GM20000 (cell line): ENCODE measurements at regions not wholly inside any gene's neighbourhood (a gene's known extent, or its start where the extent isn't known, plus 50 kb on each side); places are given as distances from the start of the nearest gene placed in this dataset.
"Not testable (repeated sequence)": the region's sequence is repeated elsewhere in the genome, so short reads cannot be mapped to it uniquely, and the experiment has no call there.

Source experiments
- DNase-seq: peaks from one replicate; pipeline ENCODE4 v3.0.0; 2012; ENCODE audit warnings: low spot score
- TF ChIP-seq, protein P1 (sequence below): IDR thresholded peaks from 2 replicates; pipeline ENCODE4 v1.5.1; 2012; ENCODE audit warnings: mild to moderate bottlenecking, control low read depth; ENCODE audit errors: extremely low read depth, missing control alignments

GRCh38 chr5:21424907-21425306 is 1428.2 kb downstream of the CDH12 start:
- DNase-seq: no peak
- TF ChIP-seq, protein P1, sequence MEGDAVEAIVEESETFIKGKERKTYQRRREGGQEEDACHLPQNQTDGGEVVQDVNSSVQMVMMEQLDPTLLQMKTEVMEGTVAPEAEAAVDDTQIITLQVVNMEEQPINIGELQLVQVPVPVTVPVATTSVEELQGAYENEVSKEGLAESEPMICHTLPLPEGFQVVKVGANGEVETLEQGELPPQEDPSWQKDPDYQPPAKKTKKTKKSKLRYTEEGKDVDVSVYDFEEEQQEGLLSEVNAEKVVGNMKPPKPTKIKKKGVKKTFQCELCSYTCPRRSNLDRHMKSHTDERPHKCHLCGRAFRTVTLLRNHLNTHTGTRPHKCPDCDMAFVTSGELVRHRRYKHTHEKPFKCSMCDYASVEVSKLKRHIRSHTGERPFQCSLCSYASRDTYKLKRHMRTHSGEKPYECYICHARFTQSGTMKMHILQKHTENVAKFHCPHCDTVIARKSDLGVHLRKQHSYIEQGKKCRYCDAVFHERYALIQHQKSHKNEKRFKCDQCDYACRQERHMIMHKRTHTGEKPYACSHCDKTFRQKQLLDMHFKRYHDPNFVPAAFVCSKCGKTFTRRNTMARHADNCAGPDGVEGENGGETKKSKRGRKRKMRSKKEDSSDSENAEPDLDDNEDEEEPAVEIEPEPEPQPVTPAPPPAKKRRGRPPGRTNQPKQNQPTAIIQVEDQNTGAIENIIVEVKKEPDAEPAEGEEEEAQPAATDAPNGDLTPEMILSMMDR: no peak

DNA sequence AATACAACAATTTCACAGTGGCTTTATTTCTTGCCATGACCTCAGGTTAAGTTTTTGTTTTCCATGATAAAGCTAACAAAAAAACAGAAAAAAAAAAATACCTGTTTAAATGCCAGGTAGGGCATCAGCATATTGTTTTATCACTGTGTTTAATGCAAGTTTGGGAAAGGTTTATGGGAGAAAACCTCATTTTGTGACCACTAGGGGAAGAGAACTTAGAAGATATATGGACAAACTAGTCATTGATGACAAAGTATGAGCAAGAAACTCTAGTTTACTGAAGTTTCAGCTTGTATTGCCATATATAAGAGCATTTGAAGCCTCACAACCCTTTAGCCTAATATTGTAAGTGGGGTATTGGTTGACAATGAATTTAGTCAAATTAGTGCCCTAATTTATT is 1431.4 kb upstream of the CDH18 start:
- no peak for DNase-seq
- TF ChIP-seq, protein P1: no peak

DNA sequence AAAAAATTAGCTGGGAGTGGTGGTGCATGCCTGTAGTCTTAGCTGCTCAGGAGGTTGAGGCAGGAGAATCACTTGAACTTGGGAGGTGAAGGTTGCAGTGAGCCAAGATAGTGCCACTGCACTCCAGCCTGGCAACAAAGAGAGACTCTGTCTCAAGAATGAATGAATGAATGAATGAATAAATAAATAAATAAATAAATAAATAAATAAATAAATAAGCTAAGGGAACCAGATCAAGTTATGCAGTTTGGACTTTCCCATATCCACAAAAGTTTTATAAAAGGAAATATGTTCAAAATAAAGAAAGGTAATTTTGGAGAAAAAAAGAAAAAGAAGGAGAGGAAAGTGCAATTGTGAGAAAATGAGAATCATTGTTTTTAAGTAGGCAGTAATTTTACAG is 1414.1 kb upstream of the CDH18 start:
- not testable (repeated sequence) for DNase-seq

GRCh38 chr5:21398511-21398910 is 1410.5 kb upstream of the CDH18 start:
- no peak for DNase-seq
- TF ChIP-seq, protein P1: no peak

DNA sequence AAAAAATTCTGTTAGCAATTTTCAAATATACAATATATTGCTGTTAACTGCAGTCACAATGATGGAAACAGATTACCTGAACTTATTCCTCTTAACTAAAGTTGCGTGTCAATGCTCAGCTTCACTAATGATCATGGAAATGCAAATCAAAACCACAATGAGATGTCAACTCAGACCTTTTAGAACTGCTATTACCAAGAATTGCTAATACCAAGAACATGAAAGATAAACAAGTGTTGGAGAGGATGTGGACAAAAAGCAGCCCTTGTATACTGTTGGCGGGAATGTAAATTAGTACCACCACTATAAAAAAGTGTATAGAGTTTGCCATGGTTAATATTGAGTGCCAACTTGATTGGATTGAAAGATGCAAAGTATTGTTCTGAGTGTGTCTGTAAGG is 1409.7 kb upstream of the CDH18 start:
- DNase-seq: no peak

DNA sequence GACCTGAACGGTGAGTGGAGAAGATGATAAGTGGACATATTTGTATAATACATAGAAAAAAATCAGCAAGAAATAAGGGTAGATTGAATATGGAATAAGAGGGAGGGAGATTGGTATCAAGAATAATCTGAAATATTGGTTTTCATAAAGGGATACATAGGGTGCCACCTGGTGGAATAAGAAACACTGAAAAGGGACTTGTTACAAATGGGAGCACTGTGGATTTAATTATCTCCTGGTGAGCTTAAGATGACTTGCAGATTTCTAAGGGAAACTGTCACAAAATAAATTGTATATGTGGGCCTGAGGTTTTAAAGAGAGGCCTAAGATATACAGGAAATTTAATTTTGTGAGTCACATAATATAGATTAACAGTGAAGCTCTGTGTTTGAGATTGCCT is 1403.5 kb upstream of the CDH18 start:
- TF ChIP-seq, protein P1: no peak
- no peak for DNase-seq

More for the DNA sequence above, 1409.7 kb upstream of the CDH18 start:
- TF ChIP-seq, protein P1: no peak

- not testable (repeated sequence) for DNase-seq
Observed at GRCh38 chr5:21360754-21361153, 1372.8 kb upstream of the CDH18 start.

- not testable (repeated sequence) for DNase-seq
Observed at GRCh38 chr5:21341948-21342261, 1353.9 kb upstream of the CDH18 start.

GRCh38 chr5:21341203-21341947 is 1353.4 kb upstream of the CDH18 start:
- not testable (repeated sequence) for DNase-seq

DNA sequence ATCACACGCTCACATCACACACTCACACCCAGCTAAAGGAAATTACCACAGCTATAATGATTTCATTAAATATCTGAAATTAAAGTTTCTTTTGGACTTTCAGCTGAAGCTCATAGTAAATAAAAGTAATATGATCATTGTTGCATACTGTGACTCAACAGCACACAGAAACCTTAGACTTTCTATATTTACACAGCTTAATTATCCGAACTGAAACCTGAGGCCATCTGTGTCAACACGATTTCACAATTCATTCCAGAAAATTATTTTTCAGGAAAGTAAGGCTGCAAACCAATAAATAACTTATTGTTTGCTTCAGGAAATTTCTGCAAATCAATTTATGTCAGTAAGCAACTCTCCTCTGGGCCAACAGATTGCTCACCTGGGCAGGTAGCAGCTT is 1352.2 kb upstream of the CDH18 start:
- not testable (repeated sequence) for DNase-seq

GRCh38 chr5:21336478-21336877 is 1348.5 kb upstream of the CDH18 start:
- not testable (repeated sequence) for DNase-seq

DNA sequence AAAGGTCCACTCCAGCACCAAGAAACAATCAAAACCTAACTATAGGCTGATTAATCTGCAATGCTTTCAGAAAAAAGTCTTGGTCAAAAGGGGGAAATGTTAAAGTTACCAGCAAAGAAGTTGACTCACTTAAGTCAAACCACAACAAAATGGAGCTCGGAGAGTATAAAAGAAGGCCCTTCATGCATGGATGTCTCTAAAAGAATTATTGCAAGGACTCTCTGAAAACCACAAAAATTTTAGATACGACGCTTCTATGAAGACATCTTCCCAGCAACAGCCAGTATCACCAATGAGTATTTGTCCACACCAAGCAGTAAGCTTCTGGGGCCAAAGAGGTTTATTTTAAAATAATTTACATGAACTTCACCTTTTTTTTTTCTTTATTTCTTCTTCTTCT is 1327.4 kb upstream of the CDH18 start:
- DNase-seq: not testable (repeated sequence)

GRCh38 chr5:21301205-21301604 is 1313.2 kb upstream of the CDH18 start:
- not testable (repeated sequence) for DNase-seq

DNA sequence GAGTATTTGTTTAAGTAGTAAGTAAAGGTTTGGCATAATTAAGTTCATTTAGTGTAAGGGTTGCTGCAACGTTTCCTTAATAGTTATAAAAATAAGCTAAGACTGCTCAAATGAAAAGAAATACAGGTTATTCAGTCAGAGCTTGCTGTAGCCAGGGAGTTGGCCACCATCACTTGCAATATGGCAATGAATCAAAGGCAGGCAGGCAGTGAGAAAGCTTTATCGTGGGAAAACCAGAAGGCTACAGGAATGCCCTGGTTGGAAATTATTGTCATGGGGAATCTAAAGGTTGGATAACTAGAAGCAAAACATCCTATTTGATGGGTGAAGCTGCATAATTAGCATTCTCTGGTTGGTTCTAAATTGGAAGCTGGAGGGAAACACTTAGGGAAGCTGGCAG is 1286.4 kb upstream of the CDH18 start:
- not testable (repeated sequence) for DNase-seq
